PFSK-1 (cell line): ENCODE measurements at regions not wholly inside any gene's neighbourhood (a gene's known extent, or its start where the extent isn't known, plus 50 kb on each side); places are given as distances from the start of the nearest gene placed in this dataset.

Experiments used
- FOXP2 ChIP-seq: optimal IDR thresholded peaks from 2 replicates; pipeline ENCODE3; 2011; ENCODE audit warnings: borderline replicate concordance, control low read depth, inconsistent platforms; ENCODE audit not compliant: insufficient read depth; ENCODE audit errors: extremely low read length, extremely low read depth
- POLR2AphosphoS5 ChIP-seq: IDR thresholded peaks from 2 replicates; pipeline ENCODE4 v1.6.1; 2012; ENCODE audit warnings: low read depth, mild to moderate bottlenecking, control low read depth, low read length, moderate library complexity
- SIN3A ChIP-seq: IDR thresholded peaks from 2 replicates; pipeline ENCODE4 v1.6.1; 2012; ENCODE audit warnings: mild to moderate bottlenecking, low read length, moderate library complexity, borderline replicate concordance; ENCODE audit not compliant: insufficient read depth
- TAF1 ChIP-seq: IDR thresholded peaks from 2 replicates; pipeline ENCODE4 v1.6.1; 2012; ENCODE audit warnings: low read length, control low read depth, borderline replicate concordance; ENCODE audit not compliant: insufficient read depth
- TF ChIP-seq, protein P1 (sequence below), 2 experiments: IDR thresholded peaks; 2 replicates each; pipeline versions ENCODE4 v1.6.1 to v1.8.0; 2011 to 2012; ENCODE audit warnings: low read depth in 2 of 2, low read length in 2 of 2, control low read depth in 1 of 2, inconsistent platforms in 1 of 2, mild to moderate bottlenecking in 1 of 2, moderate library complexity in 1 of 2; ENCODE audit not compliant: insufficient read depth in 1 of 2

DNA sequence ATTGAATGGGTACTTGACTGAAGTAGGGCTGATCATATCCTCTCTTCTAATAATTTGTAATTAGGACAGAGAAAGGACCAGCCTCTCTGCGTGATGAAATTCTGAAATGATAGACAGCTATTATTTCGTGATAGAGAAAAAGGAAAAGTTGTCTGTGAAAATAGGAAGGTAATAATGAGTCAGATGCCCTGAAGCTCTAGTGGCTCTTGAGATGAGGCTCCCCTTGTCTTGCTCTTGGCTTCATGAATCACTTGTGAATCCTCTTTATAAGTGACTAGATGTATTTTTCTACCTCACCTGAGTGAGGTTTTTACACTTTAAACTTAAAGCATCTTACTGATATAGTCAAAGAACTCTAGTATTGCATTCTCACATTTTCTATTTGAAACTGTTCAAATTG lies 888.9 kb downstream of the PCDH18 start:
- no peak for TF ChIP-seq FOXP2
- no peak for TF ChIP-seq SIN3A

DNA sequence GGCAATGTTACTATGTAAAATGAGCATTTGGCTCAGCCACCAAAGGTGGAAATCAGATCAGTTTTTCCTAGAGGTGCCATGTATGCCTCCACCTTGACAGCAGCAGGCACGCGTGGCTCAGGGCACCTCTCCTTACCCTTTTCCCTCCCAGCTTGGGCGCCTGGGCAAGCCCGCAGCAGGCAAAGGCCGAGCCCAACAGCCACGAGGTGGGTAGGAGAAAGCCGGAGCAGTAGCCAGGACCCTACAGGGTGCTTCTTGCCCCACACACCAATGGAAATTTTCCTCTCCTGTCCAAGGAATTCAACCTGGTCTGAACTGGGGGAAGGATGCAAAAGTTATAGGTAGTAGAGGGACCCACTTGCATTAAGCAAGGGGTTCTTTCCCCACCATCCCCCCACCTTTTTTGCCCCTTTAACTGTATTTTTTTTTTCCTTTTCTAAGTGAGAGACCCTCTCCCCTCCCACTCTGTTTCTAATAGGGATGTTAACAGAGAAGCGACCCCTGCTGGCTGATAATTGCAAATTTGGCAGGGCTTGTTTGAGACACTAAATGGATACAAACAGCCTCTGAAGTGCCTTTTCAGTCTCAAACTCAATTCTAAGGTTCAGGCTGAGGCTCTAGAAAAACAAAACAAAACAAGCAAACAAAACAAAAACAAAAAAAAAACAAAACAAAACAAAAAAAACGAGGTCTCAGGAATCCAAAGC lies 895.1 kb downstream of the PCDH18 start:
- TF ChIP-seq FOXP2 (no peak), SIN3A (no peak), TAF1 (no peak), POLR2AphosphoS5 (no peak)
- TF ChIP-seq, protein P1, sequence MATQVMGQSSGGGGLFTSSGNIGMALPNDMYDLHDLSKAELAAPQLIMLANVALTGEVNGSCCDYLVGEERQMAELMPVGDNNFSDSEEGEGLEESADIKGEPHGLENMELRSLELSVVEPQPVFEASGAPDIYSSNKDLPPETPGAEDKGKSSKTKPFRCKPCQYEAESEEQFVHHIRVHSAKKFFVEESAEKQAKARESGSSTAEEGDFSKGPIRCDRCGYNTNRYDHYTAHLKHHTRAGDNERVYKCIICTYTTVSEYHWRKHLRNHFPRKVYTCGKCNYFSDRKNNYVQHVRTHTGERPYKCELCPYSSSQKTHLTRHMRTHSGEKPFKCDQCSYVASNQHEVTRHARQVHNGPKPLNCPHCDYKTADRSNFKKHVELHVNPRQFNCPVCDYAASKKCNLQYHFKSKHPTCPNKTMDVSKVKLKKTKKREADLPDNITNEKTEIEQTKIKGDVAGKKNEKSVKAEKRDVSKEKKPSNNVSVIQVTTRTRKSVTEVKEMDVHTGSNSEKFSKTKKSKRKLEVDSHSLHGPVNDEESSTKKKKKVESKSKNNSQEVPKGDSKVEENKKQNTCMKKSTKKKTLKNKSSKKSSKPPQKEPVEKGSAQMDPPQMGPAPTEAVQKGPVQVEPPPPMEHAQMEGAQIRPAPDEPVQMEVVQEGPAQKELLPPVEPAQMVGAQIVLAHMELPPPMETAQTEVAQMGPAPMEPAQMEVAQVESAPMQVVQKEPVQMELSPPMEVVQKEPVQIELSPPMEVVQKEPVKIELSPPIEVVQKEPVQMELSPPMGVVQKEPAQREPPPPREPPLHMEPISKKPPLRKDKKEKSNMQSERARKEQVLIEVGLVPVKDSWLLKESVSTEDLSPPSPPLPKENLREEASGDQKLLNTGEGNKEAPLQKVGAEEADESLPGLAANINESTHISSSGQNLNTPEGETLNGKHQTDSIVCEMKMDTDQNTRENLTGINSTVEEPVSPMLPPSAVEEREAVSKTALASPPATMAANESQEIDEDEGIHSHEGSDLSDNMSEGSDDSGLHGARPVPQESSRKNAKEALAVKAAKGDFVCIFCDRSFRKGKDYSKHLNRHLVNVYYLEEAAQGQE (IDR thresholded peaks at IDR 0.05; ENCODE audit: insufficient read depth in 1 of 2, low read depth in 2 of 2, low read length in 2 of 2): no peak

DNA sequence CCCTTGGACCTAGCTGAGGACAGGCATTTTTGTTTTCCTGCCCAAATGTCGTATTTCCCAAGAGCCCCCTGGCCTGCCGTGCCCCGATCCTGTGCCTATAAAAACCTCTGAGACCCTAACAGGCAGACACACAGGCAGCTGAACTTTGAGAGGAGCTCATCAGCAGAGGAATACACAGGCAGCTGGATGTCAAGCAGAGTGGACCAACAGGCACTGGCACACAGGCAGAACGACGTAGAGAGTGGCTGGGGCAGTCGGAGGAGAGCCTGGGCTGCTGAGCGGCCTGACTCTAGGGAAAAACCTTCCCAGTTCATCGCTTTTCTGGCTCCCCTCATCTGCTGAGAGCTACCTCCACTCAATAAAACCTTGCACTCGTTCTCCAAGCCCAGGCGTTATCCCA lies 896.1 kb downstream of the PCDH18 start:
- TF ChIP-seq, protein P1 (IDR thresholded peaks at IDR 0.05; ENCODE audit: insufficient read depth in 1 of 2, low read depth in 2 of 2, low read length in 2 of 2): no peak

DNA sequence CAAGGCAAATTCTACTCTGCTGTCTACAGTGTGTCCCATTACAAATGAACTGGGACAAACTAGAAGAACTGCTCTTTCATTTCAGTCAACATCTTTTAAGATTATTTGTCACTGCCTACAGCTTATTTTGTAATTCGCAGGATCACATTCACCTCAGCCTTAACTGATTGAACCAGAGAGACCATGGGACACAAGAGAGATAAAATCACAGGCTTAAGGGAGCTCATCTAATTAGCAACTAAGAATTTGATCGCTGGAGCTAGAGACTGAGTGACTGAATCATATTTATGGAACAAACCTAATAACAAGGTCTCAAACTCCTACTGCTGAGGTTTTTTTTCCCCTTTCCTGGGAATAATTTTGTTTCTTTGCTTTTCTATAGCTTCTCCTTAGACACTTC lies 898.2 kb downstream of the PCDH18 start:
- no peak for TF ChIP-seq FOXP2
- TF ChIP-seq, protein P1 (IDR thresholded peaks at IDR 0.05; ENCODE audit: insufficient read depth in 1 of 2, low read depth in 2 of 2, low read length in 2 of 2): no peak
- no peak for TF ChIP-seq SIN3A
- TF ChIP-seq POLR2AphosphoS5: no peak
- no peak for TF ChIP-seq TAF1

GRCh38 chr4:136599890-136600289 lies 932.4 kb downstream of the PCDH18 start:
- TF ChIP-seq FOXP2 (no peak), POLR2AphosphoS5 (no peak), TAF1 (no peak), SIN3A (no peak)
- TF ChIP-seq, protein P1 (IDR thresholded peaks at IDR 0.05; ENCODE audit: insufficient read depth in 1 of 2, low read depth in 2 of 2, low read length in 2 of 2): no peak

DNA sequence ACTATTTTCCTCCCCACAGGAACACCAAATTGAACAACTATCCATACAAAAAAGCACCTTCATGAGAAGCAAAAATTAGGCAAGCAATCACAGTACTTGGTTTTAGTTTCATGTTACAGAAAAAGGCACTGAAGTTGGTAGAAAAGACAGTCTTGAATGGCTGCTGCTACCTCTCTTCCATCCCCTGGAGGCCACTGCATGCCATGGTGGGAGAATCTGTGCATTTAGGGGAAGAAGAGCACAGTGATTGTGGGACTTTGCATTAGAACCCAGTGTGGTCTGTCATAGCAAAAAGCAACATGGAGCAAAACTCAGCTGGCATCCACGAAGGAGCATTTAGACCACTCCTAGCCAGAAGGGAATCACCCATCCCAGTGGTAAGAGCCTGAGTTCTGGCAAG lies 941.9 kb downstream of the PCDH18 start:
- TF ChIP-seq SIN3A (no peak), POLR2AphosphoS5 (no peak), TAF1 (no peak), FOXP2 (no peak)
- TF ChIP-seq, protein P1 (IDR thresholded peaks at IDR 0.05; ENCODE audit: insufficient read depth in 1 of 2, low read depth in 2 of 2, low read length in 2 of 2): no peak
